Fibroblast of lung (primary cell): ENCODE measurements at regions not wholly inside any gene's neighbourhood (a gene's known extent, or its start where the extent isn't known, plus 50 kb on each side); places are given as distances from the start of the nearest gene placed in this dataset.

Experiments
- DNase-seq, 2 donors: peaks; one replicate each; pipeline versions ENCODE4 v3.0.0 to v3.0.0-alpha.2; 2010; ENCODE audit warnings: low read depth in 2 of 2
- H2AFZ ChIP-seq: 2 replicates; pipeline ENCODE4 v1.5.1; 2012; ENCODE audit warnings: low read length, control low read depth, inconsistent platforms
- H3K27ac ChIP-seq: 2 replicates; pipeline ENCODE4 v1.5.1; 2011; ENCODE audit warnings: low read length, control low read depth; ENCODE audit not compliant: insufficient read depth
- H3K27me3 ChIP-seq: 2 replicates; pipeline ENCODE4 v1.5.1; 2011; ENCODE audit warnings: mild to moderate bottlenecking, low read length; ENCODE audit not compliant: control insufficient read depth, insufficient read depth
- H3K36me3 ChIP-seq: 2 replicates; pipeline ENCODE4 v1.5.1; 2011; ENCODE audit warnings: low read length; ENCODE audit not compliant: control insufficient read depth, insufficient read depth
- H3K4me1 ChIP-seq: 2 replicates; pipeline ENCODE4 v1.5.1; 2011; ENCODE audit warnings: low read length; ENCODE audit not compliant: control insufficient read depth, insufficient read depth; ENCODE audit errors: extremely low read depth
- H3K4me2 ChIP-seq: 2 replicates; pipeline ENCODE4 v1.5.1; 2011; ENCODE audit warnings: low read length, control low read depth; ENCODE audit not compliant: insufficient read depth; ENCODE audit errors: extremely low read depth
- H3K4me3 ChIP-seq, 4 experiments: fragments of 200-600 bp in 1 of 4; sonication (generic) in 1 of 4; replicated peaks in 1 of 4; 2 replicates each; pipeline ENCODE4 v1.5.1; 2011 to 2016; ENCODE audit warnings: low read length in 4 of 4, low read depth in 3 of 4, mild to moderate bottlenecking in 3 of 4, control low read depth in 2 of 4, inconsistent platforms in 1 of 4, mixed read lengths in 1 of 4; ENCODE audit not compliant: insufficient read depth in 1 of 4; ENCODE audit errors: control extremely low read depth in 1 of 4
- H3K79me2 ChIP-seq: 2 replicates; pipeline ENCODE4 v1.5.1; 2012; ENCODE audit warnings: mild to moderate bottlenecking, low read length, inconsistent platforms; ENCODE audit not compliant: control insufficient read depth, insufficient read depth
- H3K9ac ChIP-seq: 2 replicates; pipeline ENCODE4 v1.5.1; 2011; ENCODE audit warnings: mild to moderate bottlenecking, low read length, control low read depth; ENCODE audit not compliant: insufficient read depth
- H3K9me3 ChIP-seq: 2 replicates; pipeline ENCODE4 v1.5.1; 2012; ENCODE audit warnings: low read depth, low read length; ENCODE audit not compliant: control insufficient read depth, insufficient read depth
- H4K20me1 ChIP-seq: 2 replicates; pipeline ENCODE4 v1.5.1; 2011; ENCODE audit warnings: low read length; ENCODE audit not compliant: control insufficient read depth, insufficient read depth; ENCODE audit errors: extremely low read depth
- CTCF ChIP-seq, 2 donors: IDR thresholded peaks in 1 of 2; conservative IDR thresholded peaks in 1 of 2; 1 replicate in 1 of 2; 2 replicates in 1 of 2; pipeline ENCODE4 v1.5.1; 2011 to 2012; ENCODE audit warnings: low read length in 2 of 2, control low read depth in 1 of 2, inconsistent platforms in 1 of 2, low read depth in 1 of 2, mild to moderate bottlenecking in 1 of 2
- EZH2 ChIP-seq: IDR thresholded peaks from 2 replicates; pipeline ENCODE4 v1.5.1; 2012; ENCODE audit warnings: low read length, control low read depth, mild to moderate bottlenecking; ENCODE audit errors: missing control alignments

GRCh38 chr1:181189245-181189644 is 100.7 kb downstream of the IER5 start:
- no peaks in the 10 kb centered on the region for H3K27me3 ChIP-seq
- H3K9ac ChIP-seq = no peak overlapping the region
- TF ChIP-seq EZH2 (no peak), CTCF (conservative IDR thresholded peaks at IDR 0.05 in 1 of 2, IDR thresholded peaks at IDR 0.05 in 1 of 2; ENCODE audit: low read depth in 1 of 2, low read length in 2 of 2) (no peak)
- H2AFZ ChIP-seq = no peak overlapping the region
- no peaks in the 10 kb centered on the region for H3K4me1 ChIP-seq
- DNase-seq = no peak
- no peaks in the 10 kb centered on the region for H3K9me3 ChIP-seq
- H3K4me2 ChIP-seq = no peak overlapping the region
- no peaks in the 10 kb centered on the region for H3K36me3 ChIP-seq
- H3K79me2 ChIP-seq = no peaks in the 10 kb centered on the region
- no peaks in the 10 kb centered on the region for H4K20me1 ChIP-seq
- no peak overlapping the region for H3K4me3 ChIP-seq
- H3K27ac ChIP-seq = no peak overlapping the region

GRCh38 chr1:181189691-181190363 is 101.3 kb downstream of the IER5 start:
- H3K79me2 ChIP-seq = no peaks in the 10 kb centered on the region
- no peaks in the 10 kb centered on the region for H3K27me3 ChIP-seq
- no peaks in the 10 kb centered on the region for H3K4me1 ChIP-seq
- H3K36me3 ChIP-seq = no peaks in the 10 kb centered on the region
- peak; percentile 18 to 47 for DNase-seq
- TF ChIP-seq CTCF (conservative IDR thresholded peaks at IDR 0.05 in 1 of 2, IDR thresholded peaks at IDR 0.05 in 1 of 2; ENCODE audit: low read depth in 1 of 2, low read length in 2 of 2) = peak; percentile 86 to 97
- no peak for TF ChIP-seq EZH2
- H2AFZ ChIP-seq = no peak overlapping the region
- peak overlapping the region; percentile 16 for H3K9ac ChIP-seq
- no peaks in the 10 kb centered on the region for H3K9me3 ChIP-seq
- no peak overlapping the region for H3K27ac ChIP-seq
- H4K20me1 ChIP-seq = no peaks in the 10 kb centered on the region
- H3K4me2 ChIP-seq = no peak overlapping the region
- peak overlapping the region in 1 of 4 experiments; percentile 41 for H3K4me3 ChIP-seq

GRCh38 chr1:181190364-181191035 is 102.0 kb downstream of the IER5 start:
- no peak overlapping the region for H3K4me3 ChIP-seq

More at GRCh38 chr1:181190364-181191035, 102.0 kb downstream of the IER5 start:
- Histone ChIP-seq H3K27me3 (no peaks in the 10 kb centered on the region), H3K9me3 (no peaks in the 10 kb centered on the region), H3K4me2 (no peak overlapping the region), H3K36me3 (no peaks in the 10 kb centered on the region), H2AFZ (no peak overlapping the region), H3K79me2 (no peaks in the 10 kb centered on the region), H4K20me1 (no peaks in the 10 kb centered on the region), H3K27ac (no peak overlapping the region), H3K9ac (no peak overlapping the region), H3K4me1 (no peaks in the 10 kb centered on the region)
- TF ChIP-seq EZH2 (no peak), CTCF (conservative IDR thresholded peaks at IDR 0.05 in 1 of 2, IDR thresholded peaks at IDR 0.05 in 1 of 2; ENCODE audit: low read depth in 1 of 2, low read length in 2 of 2) (no peak)
- no peak for DNase-seq
